T47D (cell line): ENCODE measurements at regions not wholly inside any gene's neighbourhood (a gene's known extent, or its start where the extent isn't known, plus 50 kb on each side); places are given as distances from the start of the nearest gene placed in this dataset.
"Not testable (repeated sequence)": the region's sequence is repeated elsewhere in the genome, so short reads cannot be mapped to it uniquely, and the experiment has no call there.

ENCODE experiments used
- DNase-seq, 2 experiments: peaks; one replicate each; pipeline versions ENCODE4 v3.0.0 to v3.0.0-alpha.2; 2011 to 2012; ENCODE audit warnings: low read depth in 1 of 2, low spot score in 1 of 2
- JUND ChIP-seq: IDR thresholded peaks from 2 replicates; pipeline ENCODE4 v1.6.1; 2012; ENCODE audit warnings: low read depth
- in situ Hi-C: cut with HindIII; loops from 2 replicates; pipeline ENCODE4 v1.10.0; 2016; ENCODE audit warnings: low sequenced_read_pairs, low pct_unique_long_range_greater_than_20kb

DNA sequence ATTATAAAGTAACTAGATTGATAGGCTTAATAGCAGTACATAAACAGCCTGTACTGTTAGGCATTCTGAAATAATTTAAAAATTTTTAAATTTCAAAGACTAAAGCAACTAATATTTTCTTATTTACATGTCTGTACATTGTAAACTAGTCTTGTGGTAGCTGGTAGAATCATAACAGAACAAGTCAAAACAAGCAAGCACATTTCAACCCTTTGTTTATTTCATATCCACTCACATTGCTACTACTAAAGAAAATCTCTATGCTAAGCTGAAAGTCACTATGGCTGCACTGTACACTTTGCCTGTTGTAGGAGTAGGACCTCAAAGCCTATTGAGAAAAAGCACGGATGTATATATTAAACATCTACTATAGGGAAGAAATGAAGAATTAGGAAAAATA lies 738.2 kb upstream of the ADGRL4 start:
- in situ Hi-C loops = no loop called here
- DNase-seq = no peak
- TF ChIP-seq JUND = no peak

- in situ Hi-C loops = no loop called here
- no peak for DNase-seq
- no peak for TF ChIP-seq JUND
These were observed 735.3 kb upstream of the ADGRL4 start for GRCh38 chr1:79741720-79742421.

GRCh38 chr1:79738101-79738500 lies 731.6 kb upstream of the ADGRL4 start:
- no peak for TF ChIP-seq JUND
- in situ Hi-C loops = no loop called here
- no peak for DNase-seq

GRCh38 chr1:79737193-79737592 lies 730.7 kb upstream of the ADGRL4 start:
- in situ Hi-C loops = no loop called here
- no peak for DNase-seq
- no peak for TF ChIP-seq JUND

DNA sequence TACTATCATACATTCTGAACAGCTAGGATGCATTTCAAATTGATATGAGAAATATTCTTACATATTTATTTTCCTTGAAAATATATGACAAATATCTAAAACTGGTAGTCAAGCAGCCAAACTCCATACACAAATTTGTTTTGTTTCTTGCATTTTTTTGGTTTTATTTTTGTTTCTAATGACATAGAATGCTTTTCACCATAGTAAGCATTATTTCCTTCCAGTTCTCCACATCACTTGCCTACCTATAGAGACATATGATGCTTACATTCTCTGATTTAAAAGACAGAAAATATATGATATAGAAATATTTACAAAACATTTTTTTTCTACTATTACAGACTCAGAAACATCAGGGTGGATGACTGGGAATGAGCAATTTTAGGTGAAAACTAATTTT lies 726.4 kb upstream of the ADGRL4 start:
- no peak for TF ChIP-seq JUND
- no peak for DNase-seq
- in situ Hi-C loops = no loop called here

GRCh38 chr1:79726911-79727310 lies 720.4 kb upstream of the ADGRL4 start:
- TF ChIP-seq JUND = no peak
- in situ Hi-C loops = no loop called here
- DNase-seq = no peak

DNA sequence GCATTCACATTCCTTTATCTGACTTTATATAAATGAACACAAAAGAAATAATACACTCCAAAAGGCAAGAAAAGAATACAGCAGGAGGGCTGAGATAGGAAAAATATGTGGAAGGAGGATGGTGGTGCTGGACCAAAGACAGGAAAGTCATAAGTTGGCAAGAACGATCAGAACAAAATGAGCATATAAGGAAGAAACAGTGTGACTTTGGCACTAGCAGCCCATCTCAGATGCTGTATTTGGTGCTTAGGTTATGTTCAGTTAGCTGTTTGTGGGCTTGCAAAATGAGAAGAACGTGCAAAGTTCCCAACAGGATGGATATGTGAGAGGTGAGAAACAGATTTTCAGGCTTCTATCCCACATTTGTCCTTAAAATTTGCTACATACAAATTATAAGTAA lies 719.8 kb upstream of the ADGRL4 start:
- in situ Hi-C loops = no loop called here
- TF ChIP-seq JUND = no peak
- no peak for DNase-seq

GRCh38 chr1:79716447-79716846 lies 709.9 kb upstream of the ADGRL4 start:
- TF ChIP-seq JUND = no peak
- in situ Hi-C loops = no loop called here
- no peak for DNase-seq

DNA sequence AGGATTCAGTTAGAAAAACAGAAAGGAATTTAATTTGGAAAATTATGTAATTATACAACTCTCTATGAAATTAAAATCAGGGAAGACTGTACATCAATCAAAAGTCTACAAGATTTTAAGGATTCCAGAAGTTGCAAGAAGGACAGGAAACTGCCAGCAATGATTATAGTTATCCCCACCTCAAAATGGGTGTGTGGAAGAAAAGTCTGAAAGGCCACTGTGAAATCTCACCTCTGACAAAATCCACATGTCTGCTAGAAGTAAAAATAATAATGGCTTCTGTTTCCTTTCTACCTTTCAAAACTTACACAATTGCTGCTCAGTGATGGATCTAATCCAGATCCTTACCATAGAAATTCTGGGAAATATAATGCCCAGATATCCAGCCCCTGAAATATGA lies 708.1 kb upstream of the ADGRL4 start:
- in situ Hi-C loops = no loop called here
- no peak for DNase-seq
- no peak for TF ChIP-seq JUND

GRCh38 chr1:79711001-79711431 lies 704.5 kb upstream of the ADGRL4 start:
- in situ Hi-C loops = no loop called here
- TF ChIP-seq JUND = no peak
- DNase-seq = no peak

GRCh38 chr1:79708646-79709265 lies 702.2 kb upstream of the ADGRL4 start:
- no peak for DNase-seq
- in situ Hi-C loops = no loop called here
- no peak for TF ChIP-seq JUND

GRCh38 chr1:79705218-79705617 lies 698.7 kb upstream of the ADGRL4 start:
- TF ChIP-seq JUND = no peak
- in situ Hi-C loops = no loop called here

DNA sequence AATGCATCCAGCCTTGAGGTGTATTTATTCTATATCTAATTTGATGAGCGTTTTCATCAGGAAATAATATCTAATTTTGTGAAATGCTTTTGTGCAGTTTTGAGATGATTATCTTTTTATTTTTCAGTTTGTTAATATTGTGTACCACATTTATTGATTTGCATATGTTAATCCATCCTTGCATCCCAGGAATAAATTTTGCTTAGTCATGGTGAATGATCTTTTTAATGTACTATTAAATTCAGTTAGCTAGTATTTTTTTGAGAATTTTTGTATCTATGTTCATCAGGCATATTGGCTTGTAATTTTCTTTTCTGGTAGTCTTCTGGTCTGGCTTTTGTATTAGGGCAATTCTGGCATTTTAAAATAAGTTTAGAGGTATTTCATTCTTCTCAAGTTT lies 697.5 kb upstream of the ADGRL4 start:
- no peak for TF ChIP-seq JUND
- in situ Hi-C loops = no loop called here
- DNase-seq = no peak

More at GRCh38 chr1:79705218-79705617, 698.7 kb upstream of the ADGRL4 start:
- DNase-seq = no peak

DNA sequence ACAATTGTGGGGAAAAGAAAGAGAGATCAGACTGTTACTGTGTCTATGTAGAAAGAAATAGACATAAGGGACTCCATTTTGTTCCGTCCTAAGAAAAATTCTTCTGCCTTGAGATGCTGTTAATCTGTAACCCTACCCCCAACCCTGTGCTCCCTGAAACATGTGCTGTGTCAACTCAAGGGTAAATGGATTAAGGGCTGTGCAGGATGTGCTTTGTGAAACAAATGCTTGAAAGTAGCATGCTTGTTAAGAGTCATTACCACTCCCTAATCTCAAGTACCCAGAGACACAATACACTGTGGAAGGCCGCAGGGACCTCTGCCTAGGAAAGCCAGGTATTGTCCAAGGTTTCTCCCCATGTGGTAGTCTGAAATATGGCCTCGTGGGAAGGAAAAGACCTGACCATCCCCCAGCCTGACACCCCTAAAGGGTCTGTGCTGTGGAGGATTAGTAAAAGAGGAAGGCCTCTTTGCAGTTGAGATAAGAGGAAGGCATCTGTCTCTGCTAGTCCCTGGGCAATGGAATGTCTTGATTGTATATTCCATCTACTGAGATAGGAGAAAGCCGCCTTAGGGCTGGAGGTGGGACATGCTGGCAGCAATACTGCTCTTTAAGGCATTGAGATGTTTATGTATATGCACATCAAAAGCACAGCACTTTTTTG lies 695.9 kb upstream of the ADGRL4 start:
- DNase-seq, in situ Hi-C loops: not testable (repeated sequence)
